C4-2B (cell line): ENCODE measurements at regions not wholly inside any gene's neighbourhood (a gene's known extent, or its start where the extent isn't known, plus 50 kb on each side); places are given as distances from the start of the nearest gene placed in this dataset.

Experiments
- ZFX ChIP-seq: fragments of 450-650 bp; IDR thresholded peaks from 2 replicates; pipeline ENCODE4 v1.6.1; 2017
- TF ChIP-seq, protein P1 (sequence below): fragments of 450-650 bp; conservative IDR thresholded peaks from 2 replicates; pipeline ENCODE4 v1.5.1; 2017; ENCODE audit warnings: mild to moderate bottlenecking

DNA sequence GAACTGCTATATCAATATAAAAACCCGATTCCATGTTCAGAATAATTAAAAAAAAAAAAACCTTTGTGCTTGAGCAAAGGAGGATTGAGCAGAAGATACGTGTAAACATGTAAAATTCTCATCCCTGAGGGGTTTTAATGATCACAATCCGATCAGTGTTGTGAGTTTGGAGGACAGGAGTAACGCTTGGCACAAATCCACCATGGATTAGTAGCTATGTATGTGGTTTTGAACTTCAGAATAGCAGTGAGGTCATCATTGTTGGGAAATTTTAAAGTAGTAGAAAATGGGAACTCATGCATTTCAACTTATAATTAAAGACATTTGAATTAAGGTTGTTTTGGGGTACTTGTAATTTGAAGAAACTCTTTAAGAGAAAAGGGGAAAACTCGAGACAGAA is 203.2 kb downstream of the RPS12 start:
- TF ChIP-seq, protein P1, sequence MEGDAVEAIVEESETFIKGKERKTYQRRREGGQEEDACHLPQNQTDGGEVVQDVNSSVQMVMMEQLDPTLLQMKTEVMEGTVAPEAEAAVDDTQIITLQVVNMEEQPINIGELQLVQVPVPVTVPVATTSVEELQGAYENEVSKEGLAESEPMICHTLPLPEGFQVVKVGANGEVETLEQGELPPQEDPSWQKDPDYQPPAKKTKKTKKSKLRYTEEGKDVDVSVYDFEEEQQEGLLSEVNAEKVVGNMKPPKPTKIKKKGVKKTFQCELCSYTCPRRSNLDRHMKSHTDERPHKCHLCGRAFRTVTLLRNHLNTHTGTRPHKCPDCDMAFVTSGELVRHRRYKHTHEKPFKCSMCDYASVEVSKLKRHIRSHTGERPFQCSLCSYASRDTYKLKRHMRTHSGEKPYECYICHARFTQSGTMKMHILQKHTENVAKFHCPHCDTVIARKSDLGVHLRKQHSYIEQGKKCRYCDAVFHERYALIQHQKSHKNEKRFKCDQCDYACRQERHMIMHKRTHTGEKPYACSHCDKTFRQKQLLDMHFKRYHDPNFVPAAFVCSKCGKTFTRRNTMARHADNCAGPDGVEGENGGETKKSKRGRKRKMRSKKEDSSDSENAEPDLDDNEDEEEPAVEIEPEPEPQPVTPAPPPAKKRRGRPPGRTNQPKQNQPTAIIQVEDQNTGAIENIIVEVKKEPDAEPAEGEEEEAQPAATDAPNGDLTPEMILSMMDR, result no peak
- no peak for TF ChIP-seq ZFX
